ENCODE measurements at regions not wholly inside any gene's neighbourhood (a gene's known extent, or its start where the extent isn't known, plus 50 kb on each side); places are given as distances from the start of the nearest gene placed in this dataset.
"Not testable (repeated sequence)": the region's sequence is repeated elsewhere in the genome, so short reads cannot be mapped to it uniquely, and the experiment has no call there.

DNA sequence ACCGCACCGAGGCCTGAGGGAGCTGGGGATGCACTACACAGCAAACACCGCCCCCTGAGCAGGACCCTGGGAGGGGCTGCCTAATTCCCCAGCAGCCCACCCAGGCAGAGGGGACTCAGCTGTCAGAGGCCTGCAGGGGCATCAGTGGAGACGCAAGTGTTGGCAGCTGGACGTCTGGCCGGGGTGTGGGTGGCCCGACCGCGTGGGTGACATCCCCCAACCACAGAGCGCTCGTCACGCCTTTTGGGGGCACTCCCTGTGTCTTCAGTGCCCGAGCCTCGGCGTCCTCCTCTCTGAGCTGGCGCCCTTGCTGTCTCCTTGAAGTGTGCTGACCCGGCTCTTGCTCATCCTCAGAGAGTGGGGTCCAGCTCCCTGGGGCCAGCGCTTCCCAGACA lies 150.2 kb downstream of the BRD1 start:
- no peaks in the 10 kb centered on the region for H3K9me3 Mint-ChIP-seq
- DNase-seq (no peak), ATAC-seq (replicated peaks) (no peak)
- H3K4me3 Mint-ChIP-seq: no peak overlapping the region
- no peaks in the 10 kb centered on the region for H3K36me3 Mint-ChIP-seq
- H3K4me1 Mint-ChIP-seq: peaks cover 0 to 6% of the 10 kb centered on the region in 2 donors
- H3K27me3 Mint-ChIP-seq: peaks cover 29 to 51% of the 10 kb centered on the region in 2 donors
- no peak overlapping the region for H3K27ac Mint-ChIP-seq

GRCh38 chr22:49676783-49677494 lies 150.7 kb downstream of the BRD1 start:
- Mint-ChIP-seq H3K27me3 (peaks cover 30 to 54% of the 10 kb centered on the region in 2 donors), H3K27ac (no peak overlapping the region), H3K9me3 (no peaks in the 10 kb centered on the region), H3K4me3 (no peak overlapping the region), H3K36me3 (no peaks in the 10 kb centered on the region), H3K4me1 (peaks cover 0 to 6% of the 10 kb centered on the region in 2 donors)
- DNase-seq (no peak), ATAC-seq (replicated peaks) (no peak)

- Mint-ChIP-seq H3K36me3 (no peaks in the 10 kb centered on the region), H3K9me3 (no peaks in the 10 kb centered on the region), H3K27ac (no peak overlapping the region), H3K4me3 (no peak overlapping the region), H3K4me1 (peaks cover 5 to 12% of the 10 kb centered on the region in 2 donors), H3K27me3 (peaks cover 38 to 61% of the 10 kb centered on the region in 2 donors)
- ATAC-seq (replicated peaks): no peak
- DNase-seq: no peak
Measured at GRCh38 chr22:49676230-49676629, 151.4 kb downstream of the BRD1 start.

GRCh38 chr22:49674479-49675050 lies 153.1 kb downstream of the BRD1 start:
- Mint-ChIP-seq H3K9me3 (no peaks in the 10 kb centered on the region), H3K27me3 (peaks cover 41 to 68% of the 10 kb centered on the region in 2 donors), H3K36me3 (no peaks in the 10 kb centered on the region), H3K4me3 (no peak overlapping the region), H3K4me1 (peaks cover 9 to 19% of the 10 kb centered on the region in 2 donors), H3K27ac (no peak overlapping the region)
- DNase-seq (no peak), ATAC-seq (replicated peaks) (no peak)

- no peak for DNase-seq
- ATAC-seq (replicated peaks): no peak
- Mint-ChIP-seq H3K27me3 (peaks cover 32 to 66% of the 10 kb centered on the region in 2 donors), H3K9me3 (peaks cover 3 to 4% of the 10 kb centered on the region in 2 donors), H3K4me3 (no peak overlapping the region), H3K4me1 (peaks cover 9 to 18% of the 10 kb centered on the region in 2 donors), H3K36me3 (no peaks in the 10 kb centered on the region), H3K27ac (no peak overlapping the region)
Measured at GRCh38 chr22:49673048-49673447, 154.6 kb downstream of the BRD1 start.

- H3K27ac Mint-ChIP-seq: no peak overlapping the region
- peaks cover 3 to 4% of the 10 kb centered on the region in 2 donors for H3K9me3 Mint-ChIP-seq
- no peaks in the 10 kb centered on the region for H3K36me3 Mint-ChIP-seq
- ATAC-seq (replicated peaks) (no peak), DNase-seq (no peak)
- H3K4me1 Mint-ChIP-seq: peaks cover 12 to 21% of the 10 kb centered on the region in 2 donors
- H3K4me3 Mint-ChIP-seq: no peak overlapping the region
- H3K27me3 Mint-ChIP-seq: peaks cover 31 to 61% of the 10 kb centered on the region in 2 donors
Measured at GRCh38 chr22:49672014-49672516, 155.6 kb downstream of the BRD1 start.

- Mint-ChIP-seq H3K9me3 (peaks cover 3 to 4% of the 10 kb centered on the region in 2 donors), H3K4me1 (peaks cover 13 to 27% of the 10 kb centered on the region in 2 donors), H3K4me3 (peak overlapping the region; percentile 78 to 82), H3K27me3 (peaks cover 27 to 55% of the 10 kb centered on the region in 2 donors), H3K27ac (peak overlapping the region; percentile 82), H3K36me3 (no peaks in the 10 kb centered on the region)
- DNase-seq (no peak), ATAC-seq (replicated peaks) (no peak)
Measured at GRCh38 chr22:49671331-49672013, 156.2 kb downstream of the BRD1 start.

GRCh38 chr22:49670456-49671330 lies 157.0 kb downstream of the BRD1 start:
- Mint-ChIP-seq H3K9me3 (peaks cover 3 to 4% of the 10 kb centered on the region in 2 donors), H3K27ac (peak overlapping the region; percentile 82), H3K4me3 (peak overlapping the region; percentile 78 to 82), H3K36me3 (no peaks in the 10 kb centered on the region), H3K4me1 (peaks cover 13 to 29% of the 10 kb centered on the region in 2 donors), H3K27me3 (peaks cover 27 to 48% of the 10 kb centered on the region in 2 donors)
- DNase-seq (peak; percentile 37), ATAC-seq (replicated peaks) (peak; percentile 86 to 88)

- peak; percentile 48 to 49 for ATAC-seq (replicated peaks)
- not testable (repeated sequence) for H3K36me3 Mint-ChIP-seq
- H3K27ac Mint-ChIP-seq: peak overlapping the region; percentile 25
Measured at GRCh38 chr22:49669969-49670455, 157.7 kb downstream of the BRD1 start.

DNA sequence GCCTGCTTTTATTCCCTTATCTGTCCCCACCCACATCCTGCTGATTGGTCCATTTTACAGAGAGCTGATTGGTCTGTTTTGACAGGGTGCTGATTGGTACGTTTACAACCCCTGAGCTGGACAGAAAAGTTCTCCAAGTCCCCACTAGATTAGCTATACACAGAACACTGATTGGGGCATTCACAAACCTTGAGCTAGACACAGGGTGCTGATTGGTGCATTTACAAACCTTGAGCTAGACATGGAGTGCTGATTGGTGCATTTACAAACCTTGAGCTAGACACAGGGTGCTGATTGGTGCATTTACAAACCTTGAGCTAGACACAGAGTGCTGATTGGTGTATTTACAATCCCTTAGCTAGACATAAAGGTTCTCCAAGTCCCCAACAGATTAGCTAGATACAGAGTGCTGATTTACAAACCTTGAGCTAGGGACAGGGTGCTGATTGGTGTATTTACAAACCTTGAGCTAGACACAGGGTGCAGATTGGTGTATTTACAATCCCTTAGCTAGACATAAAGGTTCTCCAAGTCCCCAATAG lies 158.2 kb downstream of the BRD1 start:
- peaks cover 18 to 38% of the 10 kb centered on the region in 2 donors for H3K27me3 Mint-ChIP-seq
- H3K36me3 Mint-ChIP-seq; DNase-seq; H3K9me3 Mint-ChIP-seq; H3K27ac Mint-ChIP-seq; ATAC-seq (replicated peaks): not testable (repeated sequence)
- H3K4me1 Mint-ChIP-seq: peaks cover 13 to 29% of the 10 kb centered on the region in 2 donors
- H3K4me3 Mint-ChIP-seq: peak overlapping the region in 1 of 2 donors; percentile 81

More at GRCh38 chr22:49669969-49670455, 157.7 kb downstream of the BRD1 start:
- H3K27me3 Mint-ChIP-seq: peaks cover 20 to 43% of the 10 kb centered on the region in 2 donors
- DNase-seq: peak; percentile 38
- H3K4me1 Mint-ChIP-seq: peaks cover 13 to 29% of the 10 kb centered on the region in 2 donors
- H3K4me3 Mint-ChIP-seq: peak overlapping the region; percentile 81
- H3K9me3 Mint-ChIP-seq: not testable (repeated sequence)

GRCh38 chr22:49668402-49668801 lies 159.3 kb downstream of the BRD1 start:
- Mint-ChIP-seq H3K4me1 (peaks cover 13 to 29% of the 10 kb centered on the region in 2 donors), H3K4me3 (no peak overlapping the region)

GRCh38 chr22:49667236-49667635 lies 160.4 kb downstream of the BRD1 start:
- H3K36me3 Mint-ChIP-seq: no peaks in the 10 kb centered on the region
- peaks cover 3 to 4% of the 10 kb centered on the region in 2 donors for H3K9me3 Mint-ChIP-seq
- peaks cover 12 to 25% of the 10 kb centered on the region in 2 donors for H3K27me3 Mint-ChIP-seq
- H3K4me1 Mint-ChIP-seq: peaks cover 13 to 29% of the 10 kb centered on the region in 2 donors
- DNase-seq (no peak), ATAC-seq (replicated peaks) (no peak)
- peak overlapping the region; percentile 30 to 57 for H3K4me3 Mint-ChIP-seq
- H3K27ac Mint-ChIP-seq: peak overlapping the region; percentile 84

More at GRCh38 chr22:49668402-49668801, 159.3 kb downstream of the BRD1 start:
- DNase-seq (no peak), ATAC-seq (replicated peaks) (no peak)
- no peaks in the 10 kb centered on the region for H3K36me3 Mint-ChIP-seq
- peaks cover 18 to 29% of the 10 kb centered on the region in 2 donors for H3K27me3 Mint-ChIP-seq
- no peak overlapping the region for H3K27ac Mint-ChIP-seq
- peaks cover 3 to 4% of the 10 kb centered on the region in 2 donors for H3K9me3 Mint-ChIP-seq

- Mint-ChIP-seq H3K4me1 (peaks cover 11 to 28% of the 10 kb centered on the region in 2 donors), H3K27me3 (peaks cover 4 to 17% of the 10 kb centered on the region in 2 donors), H3K36me3 (no peaks in the 10 kb centered on the region), H3K4me3 (no peak overlapping the region), H3K27ac (no peak overlapping the region), H3K9me3 (peaks cover 3 to 4% of the 10 kb centered on the region in 2 donors)
- ATAC-seq (replicated peaks) (no peak), DNase-seq (no peak)
Measured at GRCh38 chr22:49666146-49666809, 161.4 kb downstream of the BRD1 start.
